HCT116 (cell line): ENCODE measurements at regions not wholly inside any gene's neighbourhood (a gene's known extent, or its start where the extent isn't known, plus 50 kb on each side); places are given as distances from the start of the nearest gene placed in this dataset.
"Not testable (repeated sequence)": the region's sequence is repeated elsewhere in the genome, so short reads cannot be mapped to it uniquely, and the experiment has no call there.

Source experiments
- ATAC-seq: fragments of 200-7000 bp; cut with Tn5 transposase; 2 replicates; pipeline ENCODE4 v1.9.1; 2020; ENCODE audit warnings: mild to moderate bottlenecking, moderate library complexity
- BruUV-seq: library from RNA; stranded (reverse); fragments of 400-500 nt; replicated peaks from 2 replicates; lab custom pipeline; 2021; lab: Mats Ljungman, UMichigan
- CTCF ChIA-PET: fragments of 300-600 bp; sonication (Branson Sonifier 250); formaldehyde crosslinking; loops from one replicate; lab custom pipeline; 2021; ENCODE audit warnings: antibody characterized with exemption; lab: Charles Lee
- POLR2A ChIA-PET: fragments of 300-600, 350-600 bp; sonication (Branson Sonifier 250); formaldehyde crosslinking; loops from one replicate; lab custom pipeline; 2021; ENCODE audit warnings: antibody characterized with exemption; lab: Charles Lee
- RAD21 ChIA-PET, 2 experiments: fragments of 300-600 bp; sonication (Branson Sonifier 250); formaldehyde crosslinking; loops; one replicate each; lab custom pipeline; 2023; ENCODE audit warnings: low total read pairs in 2 of 2; ENCODE audit not compliant: uncharacterized antibody in 2 of 2, unreplicated experiment in 2 of 2, low non-redundant PET in 1 of 2; lab: Charles Lee
- DNase-seq: peaks from one replicate; pipeline ENCODE4 v3.0.0-alpha.2; 2010; ENCODE audit warnings: low read depth, low spot score
- H2AFZ ChIP-seq: fragments of 200-600 bp; shearing (Covaris generic), sonication (generic); 2 replicates; pipeline ENCODE4 v1.6.1; 2017; ENCODE audit warnings: low read depth, mixed run types, mixed read lengths, antibody characterized with exemption, low read length; ENCODE audit not compliant: poor library complexity, severe bottlenecking
- H3K27ac ChIP-seq: 2 replicates; pipeline ENCODE4 v1.5.1; 2012; ENCODE audit warnings: low read depth, low read length
- H3K27me3 ChIP-seq: fragments of 200-600 bp; sonication (generic); 2 replicates; pipeline ENCODE4 v1.6.1; 2016; ENCODE audit warnings: mixed run types, low read length, mixed read lengths; ENCODE audit not compliant: insufficient read depth
- H3K36me3 ChIP-seq, 2 experiments: fragments of 200-500 bp in 1 of 2; fragments of 200-600 bp in 1 of 2; sonication (Bioruptor generic) in 1 of 2; sonication (generic) in 1 of 2; 2 replicates each; pipeline versions ENCODE4 v1.5.1 to v1.6.1; 2014 to 2016; ENCODE audit warnings: low read length in 2 of 2, inconsistent platforms in 1 of 2, mixed read lengths in 1 of 2, mixed run types in 1 of 2; ENCODE audit not compliant: insufficient read depth in 2 of 2, control insufficient read depth in 1 of 2
- H3K4me1 ChIP-seq, 2 experiments: fragments of 200-600 bp in 1 of 2; sonication (generic) in 1 of 2; 2 replicates each; pipeline versions ENCODE4 v1.5.1 to v1.6.1; 2012 to 2017; ENCODE audit warnings: low read length in 2 of 2, inconsistent platforms in 1 of 2, mild to moderate bottlenecking in 1 of 2, mixed read lengths in 1 of 2, mixed run types in 1 of 2, moderate library complexity in 1 of 2; ENCODE audit not compliant: insufficient read depth in 2 of 2, control insufficient read depth in 1 of 2
- H3K4me2 ChIP-seq: fragments of 200-600 bp; sonication (generic); 2 replicates; pipeline ENCODE4 v1.6.1; 2017; ENCODE audit warnings: mixed run types, low read length, mixed read lengths
- H3K4me3 ChIP-seq, 2 experiments: fragments of 200-600 bp in 1 of 2; sonication (generic) in 1 of 2; replicated peaks in 1 of 2; 2 replicates each; pipeline ENCODE4 v1.5.1; 2011 to 2016; ENCODE audit warnings: low read length in 2 of 2, control low read depth in 1 of 2, low read depth in 1 of 2, mild to moderate bottlenecking in 1 of 2, mixed read lengths in 1 of 2, mixed run types in 1 of 2
- H3K79me2 ChIP-seq: fragments of 200-600 bp; sonication (generic); 2 replicates; pipeline ENCODE4 v1.6.1; 2017; ENCODE audit warnings: mild to moderate bottlenecking, mixed run types, low read length, moderate library complexity, mixed read lengths; ENCODE audit not compliant: insufficient read depth
- H3K9ac ChIP-seq: fragments of 200-600 bp; sonication (generic); 2 replicates; pipeline ENCODE4 v1.6.1; 2016; ENCODE audit warnings: low read length, mixed read lengths
- H3K9me2 ChIP-seq: fragments of 200-600 bp; sonication (generic), shearing (Covaris generic); 2 replicates; pipeline ENCODE4 v1.6.1; 2017; ENCODE audit warnings: mixed run types, mild to moderate bottlenecking, moderate library complexity; ENCODE audit not compliant: insufficient read depth
- H3K9me3 ChIP-seq, 2 experiments: fragments of 200-500 bp in 1 of 2; fragments of 200-600 bp in 1 of 2; sonication (Bioruptor generic) in 1 of 2; sonication (generic) in 1 of 2; 2 replicates each; pipeline ENCODE4 v1.6.1; 2014 to 2017; ENCODE audit warnings: low read length in 2 of 2, mixed read lengths in 2 of 2, inconsistent platforms in 1 of 2, low read depth in 1 of 2, mild to moderate bottlenecking in 1 of 2, mixed run types in 1 of 2, moderate library complexity in 1 of 2; ENCODE audit not compliant: control insufficient read depth in 1 of 2, insufficient read depth in 1 of 2
- H4K20me1 ChIP-seq: fragments of 200-600 bp; sonication (generic), shearing (Covaris generic); 2 replicates; pipeline ENCODE4 v1.6.1; 2017; ENCODE audit warnings: mixed run types, mild to moderate bottlenecking, moderate library complexity; ENCODE audit not compliant: insufficient read depth
- ATF3 ChIP-seq: IDR thresholded peaks from 2 replicates; pipeline ENCODE4 v1.6.1; 2012
- EZH2 ChIP-seq: fragments of 200-600 bp; sonication (generic); IDR thresholded peaks from 2 replicates; pipeline ENCODE4 v1.6.1; 2017; ENCODE audit warnings: antibody characterized with exemption, mixed run types
- POLR2A ChIP-seq: IDR thresholded peaks from 2 replicates; pipeline ENCODE4 v1.7.0; 2011; ENCODE audit warnings: borderline replicate concordance; ENCODE audit not compliant: insufficient read depth, insufficient read length; ENCODE audit errors: extremely low read depth
- POLR2AphosphoS5 ChIP-seq: IDR thresholded peaks from 2 replicates; pipeline ENCODE4 v1.6.1; 2011; ENCODE audit warnings: mild to moderate bottlenecking, low read depth, low read length, moderate library complexity
- RAD21 ChIP-seq: IDR thresholded peaks from 2 replicates; pipeline ENCODE4 v1.6.1; 2012; ENCODE audit warnings: low read depth, mild to moderate bottlenecking
- SIN3A ChIP-seq: IDR thresholded peaks from 2 replicates; pipeline ENCODE4 v1.6.1; 2012; ENCODE audit warnings: low read depth
- intact Hi-C: fragments of 100-400 bp; cut with micrococcal nuclease; formaldehyde crosslinking; loops from 2 replicates; pipeline ENCODE4 v1.10.0; 2022

- no peak overlapping the region for H3K4me3 ChIP-seq
- H3K79me2 ChIP-seq, result no peaks in the 10 kb centered on the region
- TF ChIP-seq EZH2 (no peak), ATF3 (no peak), POLR2A (no peak), SIN3A (no peak), RAD21 (no peak), POLR2AphosphoS5 (no peak)
- TF ChIP-seq, all 23 proteins: peak for 0
- ChIA-PET RAD21 (no interaction called here), POLR2A (no interaction called here), CTCF (interaction anchor here (1.8 kb wide), 1 partner anchor 16 kb away, joined by 5 read pairs; no protein-coding TSS in a partner anchor)
- peaks cover 3 to 17% of the 10 kb centered on the region in 2 experiments; a peak in 3 of 4 replicates for H3K4me1 ChIP-seq
- H4K20me1 ChIP-seq, result no peaks in the 10 kb centered on the region
- H3K9me2 ChIP-seq, result no peaks in the 10 kb centered on the region
- no peak overlapping the region for H3K4me2 ChIP-seq
- H3K27me3 ChIP-seq, result no peaks in the 10 kb centered on the region
- no peak overlapping the region for H2AFZ ChIP-seq
- ATAC-seq (no peak), DNase-seq (no peak)
- no peak overlapping the region for H3K9ac ChIP-seq
- H3K36me3 ChIP-seq, result no peaks in the 10 kb centered on the region
- no peak overlapping the region for H3K27ac ChIP-seq
- H3K9me3 ChIP-seq, result no peaks in the 10 kb centered on the region
- BruUV-seq, result no TSS peak
- intact Hi-C loops, result no loop called here
Observed at GRCh38 chr10:30704026-30704600, 74.6 kb upstream of the LYZL2 start.

GRCh38 chr10:30703446-30703845 lies 73.9 kb upstream of the LYZL2 start:
- POLR2A ChIA-PET, DNase-seq, RAD21 ChIA-PET, H3K36me3 ChIP-seq, intact Hi-C loops, H3K4me2 ChIP-seq, H3K79me2 ChIP-seq, H3K27me3 ChIP-seq, H3K4me3 ChIP-seq, H4K20me1 ChIP-seq, H2AFZ ChIP-seq, H3K9me2 ChIP-seq, BruUV-seq, ATAC-seq, H3K9me3 ChIP-seq, H3K27ac ChIP-seq, H3K9ac ChIP-seq: not testable (repeated sequence)
- CTCF ChIA-PET, result interaction anchor here (1.8 kb wide), 1 partner anchor 16 kb away, joined by 5 read pairs; no protein-coding TSS in a partner anchor
- H3K4me1 ChIP-seq, result peaks cover 3 to 17% of the 10 kb centered on the region in 2 experiments; a peak in 3 of 4 replicates
